H1 (cell line): ENCODE measurements at regions not wholly inside any gene's neighbourhood (a gene's known extent, or its start where the extent isn't known, plus 50 kb on each side); places are given as distances from the start of the nearest gene placed in this dataset.

Experiments
- CTCF ChIA-PET: fragments of 300-600 bp; sonication (Branson Sonifier 250); formaldehyde crosslinking; loops from one replicate; lab custom pipeline; 2021; ENCODE audit not compliant: partially characterized antibody; lab: Charles Lee
- POLR2A ChIA-PET: fragments of 300-600 bp; sonication (Branson Sonifier 250); formaldehyde crosslinking; loops from one replicate; lab custom pipeline; 2021; ENCODE audit warnings: inconsistent platforms; ENCODE audit not compliant: partially characterized antibody; lab: Charles Lee
- DNase-seq, 2 experiments: peaks; one replicate each; pipeline versions ENCODE4 v3.0.0 to v3.0.0-alpha.2; 2010 to 2022; ENCODE audit warnings: low spot score in 2 of 2, low read depth in 1 of 2, mixed read lengths in 1 of 2
- FAIRE-seq: peaks from 2 replicates; lab custom pipeline; 2011; peaks lifted over from hg19 to GRCh38; lab: Jason Lieb, UNC
- H2AFZ ChIP-seq: 2 replicates; pipeline ENCODE4 v1.8.1; 2012; ENCODE audit warnings: low read length, inconsistent platforms
- H2AK5ac ChIP-seq: 2 replicates; pipeline ENCODE4 v1.6.1; 2013; ENCODE audit warnings: low read depth, low read length
- H2BK120ac ChIP-seq: replicated peaks from 2 replicates; pipeline ENCODE3; 2013; ENCODE audit warnings: low read depth, low read length, inconsistent platforms
- H2BK12ac ChIP-seq: 2 replicates; pipeline ENCODE4 v1.6.1; 2013; ENCODE audit warnings: low read depth, low read length
- H2BK15ac ChIP-seq: 2 replicates; pipeline ENCODE4 v1.6.1; 2013; ENCODE audit warnings: low read length
- H2BK20ac ChIP-seq: 2 replicates; pipeline ENCODE4 v1.6.1; 2013; ENCODE audit warnings: low read length
- H2BK5ac ChIP-seq: 2 replicates; pipeline ENCODE4 v1.6.1; 2013; ENCODE audit warnings: low read depth, low read length
- H3K14ac ChIP-seq: 2 replicates; pipeline ENCODE4 v1.6.1; 2013; ENCODE audit warnings: inconsistent platforms; ENCODE audit not compliant: insufficient read length
- H3K18ac ChIP-seq: 2 replicates; pipeline ENCODE4 v1.6.1; 2013; ENCODE audit warnings: low read length; ENCODE audit errors: extremely low read depth
- H3K23ac ChIP-seq: 2 replicates; pipeline ENCODE4 v1.6.1; 2013; ENCODE audit warnings: inconsistent platforms; ENCODE audit not compliant: insufficient read length
- H3K23me2 ChIP-seq: 2 replicates; pipeline ENCODE4 v1.6.1; 2013; ENCODE audit warnings: low read depth, low read length
- H3K27ac ChIP-seq: 2 replicates; pipeline ENCODE4 v1.6.1; 2011; ENCODE audit warnings: low read depth, low read length, inconsistent platforms
- H3K27me3 ChIP-seq, 4 experiments: replicated peaks in 1 of 4; 1 replicate in 1 of 4; 2 replicates in 3 of 4; pipeline versions ENCODE4 v1.6.1 to v1.8.1; 2011 to 2013; ENCODE audit warnings: low read length in 3 of 4, mild to moderate bottlenecking in 3 of 4, inconsistent platforms in 2 of 4, mixed read lengths in 2 of 4, moderate library complexity in 1 of 4; ENCODE audit not compliant: control insufficient read depth in 3 of 4, insufficient read depth in 3 of 4; ENCODE audit errors: extremely low read depth in 1 of 4
- H3K36me3 ChIP-seq, 4 experiments: 2 replicates each; pipeline versions ENCODE4 v1.6.1 to v1.8.1; 2011 to 2013; ENCODE audit warnings: mild to moderate bottlenecking in 4 of 4, low read length in 3 of 4, moderate library complexity in 2 of 4, control low read depth in 1 of 4, inconsistent platforms in 1 of 4; ENCODE audit not compliant: insufficient read depth in 4 of 4, control insufficient read depth in 2 of 4
- H3K4ac ChIP-seq: replicated peaks from 2 replicates; pipeline ENCODE3; 2013; ENCODE audit warnings: low read length, low read depth, mixed read lengths, inconsistent platforms; ENCODE audit not compliant: insufficient read length
- H3K4me1 ChIP-seq, 4 experiments: replicated peaks in 1 of 4; 1 replicate in 1 of 4; 2 replicates in 3 of 4; pipeline versions ENCODE4 v1.6.1 to v1.8.1; 2011 to 2013; ENCODE audit warnings: low read length in 3 of 4, inconsistent platforms in 2 of 4, mixed read lengths in 1 of 4; ENCODE audit not compliant: insufficient read depth in 4 of 4, control insufficient read depth in 3 of 4
- H3K4me2 ChIP-seq, 2 experiments: 2 replicates each; pipeline versions ENCODE4 v1.6.1 to v1.8.1; 2011 to 2013; ENCODE audit warnings: low read depth in 2 of 2, low read length in 2 of 2, control low read depth in 1 of 2, inconsistent platforms in 1 of 2, mild to moderate bottlenecking in 1 of 2; ENCODE audit not compliant: insufficient read depth in 1 of 2
- H3K4me3 ChIP-seq, 4 experiments: fragments of 200-600, 300-600 bp in 1 of 4; sonication (generic), shearing (Covaris generic), sonication (Bioruptor Twin) in 1 of 4; 2 replicates each; pipeline versions ENCODE4 v1.5.1 to v1.8.1; 2011 to 2016; ENCODE audit warnings: low read length in 4 of 4, low read depth in 3 of 4, control low read depth in 2 of 4, inconsistent platforms in 2 of 4, mild to moderate bottlenecking in 2 of 4, mixed read lengths in 1 of 4, moderate library complexity in 1 of 4; ENCODE audit not compliant: insufficient read depth in 2 of 4; ENCODE audit errors: extremely low read depth in 1 of 4
- H3K56ac ChIP-seq: replicated peaks from 2 replicates; pipeline ENCODE3; 2013; ENCODE audit warnings: low read depth, mild to moderate bottlenecking, mixed read lengths, low read length, inconsistent platforms; ENCODE audit not compliant: insufficient read length
- H3K79me1 ChIP-seq: 2 replicates; pipeline ENCODE4 v1.6.1; 2013; ENCODE audit warnings: low read depth, low read length, control low read depth
- H3K79me2 ChIP-seq, 2 experiments: 2 replicates each; pipeline versions ENCODE4 v1.6.1 to v1.8.1; 2012 to 2013; ENCODE audit warnings: low read length in 2 of 2, mild to moderate bottlenecking in 2 of 2, inconsistent platforms in 1 of 2; ENCODE audit not compliant: insufficient read depth in 2 of 2, control insufficient read depth in 1 of 2
- H3K9ac ChIP-seq, 4 experiments: replicated peaks in 1 of 4; 1 replicate in 1 of 4; 2 replicates in 3 of 4; pipeline versions ENCODE4 v1.6.1 to v1.8.1; 2011 to 2013; ENCODE audit warnings: low read depth in 3 of 4, low read length in 3 of 4, control low read depth in 2 of 4, mild to moderate bottlenecking in 2 of 4, moderate library complexity in 2 of 4, inconsistent platforms in 1 of 4; ENCODE audit errors: extremely low read depth in 1 of 4
- H3K9me3 ChIP-seq, 2 experiments: 2 replicates each; pipeline versions ENCODE4 v1.6.1 to v1.8.1; 2012 to 2013; ENCODE audit warnings: mild to moderate bottlenecking in 2 of 2, moderate library complexity in 2 of 2, control low read depth in 1 of 2, inconsistent platforms in 1 of 2, low read depth in 1 of 2, low read length in 1 of 2, mixed read lengths in 1 of 2; ENCODE audit not compliant: insufficient read depth in 2 of 2
- H4K20me1 ChIP-seq, 2 experiments: replicated peaks in 1 of 2; 2 replicates each; pipeline versions ENCODE3 to v1.8.1; 2011 to 2013; ENCODE audit warnings: inconsistent platforms in 2 of 2, low read length in 2 of 2, mild to moderate bottlenecking in 1 of 2; ENCODE audit not compliant: insufficient read depth in 2 of 2, control insufficient read depth in 1 of 2
- H4K5ac ChIP-seq: 2 replicates; pipeline ENCODE4 v1.6.1; 2013; ENCODE audit warnings: low read length, low read depth, mixed read lengths, inconsistent platforms; ENCODE audit not compliant: insufficient read length
- H4K8ac ChIP-seq: 2 replicates; pipeline ENCODE4 v1.8.0; 2013; ENCODE audit warnings: mild to moderate bottlenecking, moderate library complexity, low read length, inconsistent platforms; ENCODE audit not compliant: insufficient read depth; ENCODE audit errors: extremely low read depth
- H4K91ac ChIP-seq: replicated peaks from 2 replicates; pipeline ENCODE3; 2013; ENCODE audit warnings: low read length, mixed read lengths, inconsistent platforms; ENCODE audit not compliant: insufficient read length
- ATF2 ChIP-seq: IDR thresholded peaks from 2 replicates; pipeline ENCODE4 v1.6.1; 2012; ENCODE audit warnings: low read length, inconsistent platforms
- ATF3 ChIP-seq: IDR thresholded peaks from 2 replicates; pipeline ENCODE4 v1.6.1; 2011; ENCODE audit warnings: low read depth, mild to moderate bottlenecking, low read length; ENCODE audit not compliant: insufficient read depth
- CEBPB ChIP-seq: IDR thresholded peaks from 2 replicates; pipeline ENCODE4 v1.6.1; 2012; ENCODE audit warnings: low read depth, low read length
- EGR1 ChIP-seq: IDR thresholded peaks from 2 replicates; pipeline ENCODE4 v1.6.1; 2011; ENCODE audit warnings: low read depth, low read length, borderline replicate concordance
- HDAC6 ChIP-seq: IDR thresholded peaks from one replicate; pipeline ENCODE4 v1.7.1; 2012; ENCODE audit warnings: low read depth, mild to moderate bottlenecking, inconsistent platforms, low read length, moderate library complexity
- POU5F1 ChIP-seq: IDR thresholded peaks from 2 replicates; pipeline ENCODE4 v1.6.1; 2011; ENCODE audit warnings: low read depth, mild to moderate bottlenecking, low read length, moderate library complexity
- RAD21 ChIP-seq, 2 experiments: IDR thresholded peaks in 1 of 2; conservative IDR thresholded peaks in 1 of 2; 2 replicates each; pipeline ENCODE4 v1.6.1; 2011; ENCODE audit warnings: low read depth in 2 of 2, low read length in 2 of 2, improper control_type of control experiment in 1 of 2, inconsistent platforms in 1 of 2, mild to moderate bottlenecking in 1 of 2, moderate library complexity in 1 of 2
- RFX5 ChIP-seq: IDR thresholded peaks from 2 replicates; pipeline ENCODE4 v1.6.1; 2011; ENCODE audit warnings: low read depth, low read length, improper control_type of control experiment, borderline replicate concordance
- SIX5 ChIP-seq: IDR thresholded peaks from 2 replicates; pipeline ENCODE4 v1.6.1; 2011; ENCODE audit warnings: mild to moderate bottlenecking, low read depth, low read length
- SP1 ChIP-seq: IDR thresholded peaks from 2 replicates; pipeline ENCODE4 v1.6.1; 2011; ENCODE audit warnings: low read depth, low read length
- SUZ12 ChIP-seq: fragments of 200-600 bp; sonication (generic); IDR thresholded peaks from 2 replicates; pipeline ENCODE4 v1.6.1; 2012; ENCODE audit warnings: mild to moderate bottlenecking, inconsistent platforms, low read length, moderate library complexity, mixed read lengths
- TAF1 ChIP-seq: IDR thresholded peaks from 2 replicates; pipeline ENCODE4 v1.6.1; 2011; ENCODE audit warnings: mild to moderate bottlenecking, low read depth, low read length
- TAF7 ChIP-seq: optimal IDR thresholded peaks from 2 replicates; pipeline ENCODE3; 2011; ENCODE audit warnings: low read depth, mild to moderate bottlenecking, inconsistent platforms, low read length, moderate library complexity, borderline replicate concordance
- WGBS, 2 experiments: shearing (Covaris generic) in 1 of 2; methylation state at CpG; one replicate each; pipeline versions ENCODE4 v1.1.6 to v1.1.7; 2013 to 2015; ENCODE audit warnings: low lambda C conversion rate in 2 of 2, mixed read lengths in 2 of 2, inconsistent platforms in 1 of 2, low coverage in 1 of 2, missing lambda C conversion rate in 1 of 2; ENCODE audit not compliant: insufficient replicate concordance in 2 of 2, insufficient coverage in 1 of 2, insufficient read length in 1 of 2; ENCODE audit errors: extremely low coverage in 1 of 2, missing lambda C conversion rate in 1 of 2; 5-methylcytosine and 5-hydroxymethylcytosine counted together

GRCh38 chr18:42417189-42417588, 462.2 kb downstream of the PIK3C3 start:
- H3K56ac ChIP-seq, result no peak overlapping the region
- H3K18ac ChIP-seq, result no peak overlapping the region
- no peak overlapping the region for H2BK15ac ChIP-seq
- H3K9ac ChIP-seq, result no peak overlapping the region
- CTCF ChIA-PET, result interaction anchor here (0.5 to 1.6 kb wide), 5 partner anchors 11 to 250 kb away, joined by 3 to 5 read pairs (median 3); no protein-coding TSS in a partner anchor
- H2BK20ac ChIP-seq, result no peak overlapping the region
- H3K23me2 ChIP-seq, result no peaks in the 10 kb centered on the region
- no peak overlapping the region for H3K4me3 ChIP-seq
- no peak overlapping the region for H4K91ac ChIP-seq
- H3K27me3 ChIP-seq, result no peaks in the 10 kb centered on the region
- no peaks in the 10 kb centered on the region for H3K9me3 ChIP-seq
- H2BK120ac ChIP-seq, result no peak overlapping the region
- FAIRE-seq (no peak), DNase-seq (no peak)
- WGBS, 2 experiments, result 100% methylated on average over 5 of the region's 5 CpGs; no CpG with 5 or more reads in 1 of the 2 experiments
- no peak overlapping the region for H3K27ac ChIP-seq
- no peaks in the 10 kb centered on the region for H3K79me1 ChIP-seq
- no peaks in the 10 kb centered on the region for H3K4me1 ChIP-seq
- H4K20me1 ChIP-seq, result no peaks in the 10 kb centered on the region
- H3K4ac ChIP-seq, result no peak overlapping the region
- H4K8ac ChIP-seq, result no peak overlapping the region
- POLR2A ChIA-PET, result no interaction called here
- H2AK5ac ChIP-seq, result no peak overlapping the region
- no peaks in the 10 kb centered on the region for H3K36me3 ChIP-seq
- no peak overlapping the region; the same call in 1 of the 2 replicates for H2BK12ac ChIP-seq
- no peak overlapping the region for H3K14ac ChIP-seq
- H2AFZ ChIP-seq, result no peak overlapping the region
- no peak overlapping the region for H3K23ac ChIP-seq
- no peak overlapping the region for H4K5ac ChIP-seq
- no peak overlapping the region for H2BK5ac ChIP-seq
- no peak overlapping the region for H3K4me2 ChIP-seq
- no peaks in the 10 kb centered on the region for H3K79me2 ChIP-seq
- TF ChIP-seq CEBPB, result no peak
- no peak for TF ChIP-seq ATF3
- no peak for TF ChIP-seq SUZ12
- TF ChIP-seq POU5F1, result no peak
- no peak for TF ChIP-seq TAF7
- TF ChIP-seq EGR1, result no peak
- no peak for TF ChIP-seq HDAC6
- TF ChIP-seq RFX5, result no peak
- TF ChIP-seq RAD21 (IDR thresholded peaks at IDR 0.05 in 1 of 2, conservative IDR thresholded peaks at IDR 0.05 in 1 of 2; ENCODE audit: low read depth in 2 of 2, low read length in 2 of 2), result no peak
- no peak for TF ChIP-seq TAF1
- TF ChIP-seq SP1, result no peak
- TF ChIP-seq SIX5, result no peak
- TF ChIP-seq ATF2, result no peak
